ENCODE measurements at regions not wholly inside any gene's neighbourhood (a gene's known extent, or its start where the extent isn't known, plus 50 kb on each side); places are given as distances from the start of the nearest gene placed in this dataset.

- TF ChIP-seq POLR2AphosphoS5 (IDR thresholded peaks at IDR 0.05) (no peak), CTCF (IDR thresholded peaks at IDR 0.05) (no peak), POLR2A (IDR thresholded peaks at IDR 0.05) (no peak)
Measured at GRCh38 chr2:165022781-165023180, 67.5 kb upstream of the SLC38A11 start.
